ENCODE measurements at regions not wholly inside any gene's neighbourhood (a gene's known extent, or its start where the extent isn't known, plus 50 kb on each side); places are given as distances from the start of the nearest gene placed in this dataset.

GRCh38 chr12:77493302-77494168 is 337.2 kb upstream of the NAV3 start:
- DNase-seq (ENCODE audit: low read depth) = peak; percentile 8

GRCh38 chr12:77492536-77492935 is 338.2 kb upstream of the NAV3 start:
- DNase-seq (ENCODE audit: low read depth) = no peak

- no peak for DNase-seq (ENCODE audit: low read depth)
Observed at GRCh38 chr12:77489331-77489970, 341.2 kb upstream of the NAV3 start.

GRCh38 chr12:77488041-77488620 is 342.6 kb upstream of the NAV3 start:
- peak; percentile 79 for DNase-seq (ENCODE audit: low read depth)

- DNase-seq (ENCODE audit: low read depth) = no peak
Observed at GRCh38 chr12:77486872-77487271, 343.8 kb upstream of the NAV3 start.

GRCh38 chr12:77485961-77486854 is 344.5 kb upstream of the NAV3 start:
- DNase-seq (ENCODE audit: low read depth) = no peak

GRCh38 chr12:77481687-77482086 is 349.0 kb upstream of the NAV3 start:
- DNase-seq (ENCODE audit: low read depth) = no peak

GRCh38 chr12:77477907-77478533 is 352.7 kb upstream of the NAV3 start:
- DNase-seq (ENCODE audit: low read depth) = no peak

GRCh38 chr12:77471801-77472200 is 358.9 kb upstream of the NAV3 start:
- DNase-seq (ENCODE audit: low read depth) = no peak

- no peak for DNase-seq (ENCODE audit: low read depth)
Observed at GRCh38 chr12:77469578-77470333, 360.9 kb upstream of the NAV3 start.

- peak; percentile 29 for DNase-seq (ENCODE audit: low read depth)
Observed at GRCh38 chr12:77442633-77443032, 377.3 kb upstream of the E2F7 start.

- DNase-seq (ENCODE audit: low read depth) = no peak
Observed at GRCh38 chr12:77439749-77440148, 374.4 kb upstream of the E2F7 start.

- no peak for DNase-seq (ENCODE audit: low read depth)
Observed at GRCh38 chr12:77438644-77439043, 373.3 kb upstream of the E2F7 start.

GRCh38 chr12:77437206-77437605 is 371.8 kb upstream of the E2F7 start:
- DNase-seq (ENCODE audit: low read depth) = no peak

- no peak for DNase-seq (ENCODE audit: low read depth)
Observed at GRCh38 chr12:77435446-77436091, 370.2 kb upstream of the E2F7 start.

- peak; percentile 13 for DNase-seq (ENCODE audit: low read depth)
Observed at GRCh38 chr12:77433799-77434198, 368.4 kb upstream of the E2F7 start.

- DNase-seq (ENCODE audit: low read depth) = no peak
Observed at GRCh38 chr12:77429426-77429825, 364.1 kb upstream of the E2F7 start.

- DNase-seq (ENCODE audit: low read depth) = no peak
Observed at GRCh38 chr12:77421152-77421551, 355.8 kb upstream of the E2F7 start.

GRCh38 chr12:77409551-77409950 is 344.2 kb upstream of the E2F7 start:
- DNase-seq (ENCODE audit: low read depth) = no peak

- DNase-seq (ENCODE audit: low read depth) = no peak
Observed at GRCh38 chr12:77407931-77408330, 342.6 kb upstream of the E2F7 start.
